HG03175 (cell line): ENCODE measurements at regions not wholly inside any gene's neighbourhood (a gene's known extent, or its start where the extent isn't known, plus 50 kb on each side); places are given as distances from the start of the nearest gene placed in this dataset.

Experiments
- ATAC-seq: cut with Tn5 transposase; IDR thresholded peaks from one replicate; pipeline ENCODE4 v1.9.1; 2021; ENCODE audit warnings: mild to moderate bottlenecking, moderate library complexity; ENCODE audit not compliant: unreplicated experiment

DNA sequence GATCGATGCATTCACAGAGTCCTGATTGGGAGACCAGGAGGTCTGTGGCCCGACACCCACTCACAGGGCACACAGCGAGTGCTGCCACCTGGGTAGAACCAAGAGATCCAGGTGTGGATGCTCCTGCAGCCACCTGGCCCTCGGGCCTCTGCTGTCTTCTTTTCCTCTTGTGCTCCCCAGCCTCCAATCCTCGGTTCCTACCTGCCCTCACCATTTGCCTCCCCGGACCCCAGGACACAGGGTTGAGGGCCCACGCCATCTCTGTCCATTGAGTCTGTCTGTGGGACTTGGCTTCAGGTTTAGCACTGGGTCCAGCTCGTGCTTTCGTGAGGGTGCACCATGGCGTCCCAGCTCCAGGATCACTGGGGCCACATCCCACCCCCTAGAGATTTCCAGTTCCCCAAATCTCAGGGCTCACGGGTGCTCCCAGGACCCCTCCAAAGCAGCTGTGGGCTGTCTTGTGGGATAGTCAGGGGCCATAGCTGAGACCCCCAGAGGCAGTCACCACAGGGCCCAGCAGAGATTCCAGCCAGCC lies 591.1 kb downstream of the BRD1 start:
- ATAC-seq: no peak

DNA sequence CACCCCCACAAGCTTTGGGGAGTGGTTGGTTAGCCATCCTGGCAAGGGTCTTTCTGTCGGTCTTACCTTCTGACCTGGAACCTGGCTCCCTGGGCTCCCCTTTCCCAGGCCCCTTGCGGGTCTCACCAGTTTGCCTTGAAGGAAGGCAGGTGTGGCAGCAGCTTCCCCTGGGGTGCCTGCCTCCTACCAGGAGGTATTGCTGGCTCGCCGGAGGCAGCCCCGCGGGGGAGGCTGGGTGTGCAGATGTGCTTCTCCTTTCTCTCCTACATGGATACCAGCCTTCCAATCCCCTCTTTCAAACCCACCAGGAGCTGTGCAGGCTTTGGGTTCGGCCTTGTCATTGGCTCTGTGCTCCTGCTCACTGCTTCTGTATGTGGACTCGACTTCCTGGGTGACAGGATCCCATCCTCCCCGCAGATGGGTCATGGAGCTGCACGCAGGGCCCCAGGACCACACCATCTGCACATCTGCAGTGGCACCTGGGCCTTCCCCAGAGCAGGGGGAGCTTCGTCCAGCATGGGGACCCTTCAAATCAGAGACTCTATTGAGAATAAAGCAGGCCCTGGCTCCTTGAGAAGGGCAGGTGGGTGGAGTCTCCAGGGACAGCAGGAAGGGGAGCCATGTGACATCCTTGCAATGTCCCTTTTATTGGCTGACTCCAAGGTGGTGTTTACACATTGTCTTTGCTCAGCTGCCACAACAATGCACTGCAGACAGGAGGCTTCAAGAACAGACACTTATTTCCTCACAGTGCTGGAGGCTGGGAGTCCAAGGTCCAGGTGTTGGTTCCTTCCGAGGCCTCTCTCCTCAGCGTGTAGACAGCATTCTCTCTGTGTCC lies 592.0 kb downstream of the BRD1 start:
- ATAC-seq: no peak

DNA sequence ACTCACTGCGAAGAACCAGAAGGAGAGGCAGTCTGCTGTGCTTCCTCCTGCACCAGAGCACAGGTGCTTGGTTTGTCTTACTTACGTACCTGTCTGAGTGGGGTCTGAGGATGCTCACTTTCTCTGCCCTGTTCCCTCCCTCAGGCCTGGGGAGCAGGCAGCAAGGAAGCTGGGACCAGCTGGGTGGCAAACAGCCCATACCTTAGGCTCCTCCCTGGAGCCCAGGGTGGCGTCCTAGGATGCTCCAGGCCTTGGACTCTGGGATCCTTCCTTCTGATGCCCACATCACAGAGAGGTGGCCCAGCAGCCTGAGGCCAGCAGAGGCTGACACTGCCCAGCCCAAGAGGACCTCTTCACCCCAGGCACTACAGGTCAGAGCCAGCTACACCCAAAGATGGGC lies 593.2 kb downstream of the BRD1 start:
- no peak for ATAC-seq

DNA sequence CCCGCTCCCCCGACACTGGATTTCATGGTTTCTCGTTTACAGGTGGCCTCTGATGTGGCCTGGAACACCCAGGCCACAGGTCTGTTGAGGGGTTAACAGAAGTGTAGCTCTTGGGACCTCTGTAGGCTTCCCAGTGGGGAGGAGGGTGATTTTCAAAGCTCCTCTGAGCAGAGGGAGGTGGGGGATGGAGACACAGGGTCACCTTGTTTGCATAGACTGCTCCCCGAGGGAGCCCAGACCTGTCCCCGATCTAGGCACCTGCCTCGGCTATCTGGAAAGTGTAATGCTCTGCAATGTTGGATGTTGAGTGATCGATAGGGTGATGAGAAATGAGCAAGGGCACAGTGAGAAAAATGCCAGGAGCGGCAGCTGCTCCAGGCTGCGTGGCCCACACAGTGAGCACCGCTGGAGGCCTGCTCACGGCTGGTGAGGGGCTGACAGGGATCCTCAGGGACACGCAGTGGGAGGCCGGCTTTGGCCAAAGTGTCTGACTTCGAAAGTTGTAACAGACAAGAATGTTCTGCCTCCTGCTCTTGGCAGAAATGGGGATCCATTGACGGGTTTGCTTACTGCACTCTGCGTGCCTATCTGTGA lies 594.1 kb downstream of the BRD1 start:
- no peak for ATAC-seq

DNA sequence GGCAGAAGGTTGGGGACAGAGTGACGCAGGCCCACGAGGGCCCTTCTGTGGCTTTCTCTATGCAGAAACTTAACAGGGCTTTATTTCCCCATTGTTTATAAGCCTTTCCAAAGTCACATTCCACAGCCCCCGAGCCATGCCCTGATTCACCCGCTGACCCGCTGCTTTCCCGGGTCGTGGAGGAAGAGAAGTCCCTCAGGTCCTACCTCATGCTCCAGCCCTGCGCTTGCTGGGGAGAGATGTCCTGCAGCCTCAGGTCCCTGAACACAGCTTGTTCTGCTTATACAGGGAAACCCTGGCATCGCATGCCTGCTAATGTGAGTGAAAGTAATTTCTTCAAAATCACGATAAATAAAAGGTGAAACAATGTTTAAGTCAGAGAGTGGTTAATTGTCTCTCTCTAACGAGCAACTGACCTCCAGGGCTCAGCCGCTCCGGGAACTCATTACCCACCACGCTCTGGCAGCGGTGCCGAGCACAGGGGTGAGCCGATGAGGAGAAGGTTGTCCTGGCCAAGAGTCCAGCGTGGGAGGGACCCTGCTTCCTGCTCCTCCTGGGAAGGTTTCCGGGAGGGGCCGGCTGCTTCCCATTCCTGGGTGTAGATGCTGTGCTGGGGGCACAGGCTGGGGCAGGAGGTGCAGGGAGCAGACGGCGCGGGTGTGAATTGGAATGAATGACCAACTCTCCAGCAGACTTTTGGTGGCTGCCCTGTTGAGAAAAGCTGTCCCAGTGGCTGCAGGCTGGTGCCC lies 595.2 kb downstream of the BRD1 start:
- ATAC-seq: no peak

DNA sequence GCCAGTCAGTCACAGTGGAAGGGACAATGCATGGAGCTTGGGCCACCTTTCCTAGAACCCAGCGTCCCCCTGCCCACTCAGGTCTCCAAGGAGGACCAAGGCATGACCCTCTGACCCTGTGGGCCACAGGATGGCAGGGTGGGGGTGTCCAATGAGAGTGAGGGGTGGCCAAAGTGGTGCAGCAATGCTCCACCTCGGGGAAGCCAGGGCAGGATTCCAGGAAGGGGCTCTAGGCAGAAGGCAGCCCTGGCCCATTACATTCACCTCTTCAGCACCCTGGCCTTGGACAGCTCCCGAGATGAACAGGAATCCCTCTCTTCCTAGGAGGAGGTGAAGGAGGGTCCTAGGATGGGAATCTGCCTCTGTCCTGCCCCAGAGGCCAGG lies 597.5 kb downstream of the BRD1 start:
- no peak for ATAC-seq

DNA sequence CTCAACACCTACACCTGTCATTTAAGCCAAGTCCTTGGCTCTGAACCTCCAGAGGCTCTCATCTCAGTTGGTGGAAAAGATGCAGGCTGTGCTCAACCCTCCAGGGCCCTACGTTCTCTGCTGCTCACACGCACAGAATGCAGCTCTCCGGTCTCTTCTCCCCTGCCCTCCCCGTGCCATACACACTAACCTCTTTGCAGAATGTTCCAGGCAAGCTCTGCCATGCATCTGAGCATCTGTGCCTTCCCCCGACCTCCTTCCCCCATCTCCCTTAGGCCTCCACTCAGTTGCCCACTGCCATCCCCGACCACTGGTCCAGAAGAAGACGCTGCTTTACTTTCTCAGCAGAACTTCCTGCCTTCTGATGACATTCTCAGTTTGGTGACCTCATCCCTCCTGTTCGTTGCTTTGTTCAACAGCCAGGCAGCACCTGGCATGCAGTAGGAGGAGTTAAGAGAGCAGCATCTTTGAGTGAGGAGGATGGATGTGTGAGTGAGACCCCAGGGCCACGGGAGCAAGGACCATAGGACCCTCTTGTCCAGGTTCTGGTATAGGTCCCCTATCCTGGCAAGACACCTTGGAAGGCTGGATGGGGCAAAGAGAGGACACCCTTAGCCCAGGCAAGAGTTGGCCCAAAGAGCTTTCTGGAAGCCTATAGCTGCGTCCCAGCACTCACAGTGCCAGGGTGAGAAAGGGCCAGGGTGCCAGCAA lies 598.0 kb downstream of the BRD1 start:
- ATAC-seq: no peak

DNA sequence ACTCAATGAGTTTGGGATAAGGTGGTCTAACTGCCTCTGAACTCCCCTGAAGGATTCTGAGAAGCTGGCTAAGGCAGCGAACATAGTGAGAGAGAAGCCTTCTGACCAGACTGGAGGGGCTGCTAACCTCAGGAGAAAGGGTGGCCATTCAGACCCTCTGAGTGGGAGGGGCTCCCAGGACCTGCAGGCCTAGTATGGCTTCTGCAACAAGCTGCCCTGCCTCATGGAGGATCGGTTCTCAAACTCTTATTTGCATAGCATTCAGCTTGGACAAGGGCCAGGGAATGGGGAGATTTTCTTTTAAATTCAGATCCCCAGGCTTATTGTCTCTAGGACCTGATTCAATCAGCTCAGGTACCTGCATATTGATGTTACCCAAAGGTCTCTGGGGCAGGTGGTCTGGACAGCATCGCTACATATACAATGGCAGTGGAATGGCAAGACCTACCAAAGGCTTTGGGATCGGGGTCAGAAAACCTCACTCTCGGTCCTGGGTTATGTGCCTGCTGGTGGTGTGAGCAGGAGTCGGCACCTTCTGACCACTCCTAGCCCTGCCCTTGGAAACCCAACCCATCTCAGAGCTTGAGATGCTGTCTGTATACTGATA lies 599.1 kb downstream of the BRD1 start:
- ATAC-seq: no peak

DNA sequence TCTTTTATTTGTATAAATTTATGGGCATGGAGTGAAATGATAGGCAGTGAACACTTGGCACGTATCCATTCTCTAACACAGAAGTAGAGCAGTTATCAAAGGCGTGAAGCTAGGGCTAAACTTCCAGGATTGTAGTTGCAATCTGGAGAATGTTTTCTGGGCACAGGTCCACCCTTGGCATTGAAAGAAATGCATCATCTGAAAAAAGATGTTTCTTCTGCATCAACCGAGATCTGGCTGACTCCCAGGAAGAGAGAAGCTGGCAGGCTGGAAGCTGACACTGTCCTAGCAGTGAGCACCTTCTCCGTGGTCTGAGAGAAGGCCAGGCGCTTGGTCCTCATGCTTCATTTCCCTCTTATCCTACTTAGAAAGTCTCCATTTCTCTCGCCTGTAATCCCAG lies 600.0 kb downstream of the BRD1 start:
- no peak for ATAC-seq

DNA sequence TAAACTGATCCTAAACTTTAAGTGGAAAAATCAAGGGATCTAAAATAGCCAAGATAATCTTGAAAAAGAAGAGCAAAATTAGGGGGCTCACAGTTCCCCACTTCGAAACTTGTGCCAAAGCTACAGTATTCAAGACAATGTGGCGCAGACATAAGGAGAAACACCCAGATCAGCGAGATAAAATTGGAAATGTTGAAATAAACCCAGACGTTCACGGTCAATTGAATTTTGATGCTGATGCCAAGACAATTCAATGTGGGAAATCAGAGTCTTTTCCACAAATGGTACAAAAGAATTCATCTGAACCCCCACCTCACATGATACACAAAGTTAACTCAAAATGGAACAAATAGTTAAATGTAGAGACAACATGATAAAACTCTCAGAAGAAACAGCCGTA lies 601.6 kb downstream of the BRD1 start:
- ATAC-seq: no peak

DNA sequence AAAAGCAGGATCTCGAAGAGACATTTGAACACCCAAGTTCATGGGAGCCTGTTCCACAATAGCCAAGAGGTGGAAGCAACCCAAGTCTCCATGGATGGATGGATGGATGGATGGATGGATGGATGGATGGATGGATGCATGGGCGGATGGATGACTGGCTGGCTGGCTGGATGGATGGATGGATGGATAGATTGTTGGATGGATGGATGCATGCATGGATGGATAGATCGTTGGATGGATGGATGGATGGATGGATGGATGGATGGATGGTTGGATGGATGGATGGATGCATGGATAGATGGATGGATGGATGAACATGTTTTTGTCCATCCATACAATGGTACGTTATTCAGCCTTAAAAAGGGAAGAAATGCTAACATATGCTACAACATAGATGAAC lies 603.4 kb downstream of the BRD1 start:
- ATAC-seq: no peak

DNA sequence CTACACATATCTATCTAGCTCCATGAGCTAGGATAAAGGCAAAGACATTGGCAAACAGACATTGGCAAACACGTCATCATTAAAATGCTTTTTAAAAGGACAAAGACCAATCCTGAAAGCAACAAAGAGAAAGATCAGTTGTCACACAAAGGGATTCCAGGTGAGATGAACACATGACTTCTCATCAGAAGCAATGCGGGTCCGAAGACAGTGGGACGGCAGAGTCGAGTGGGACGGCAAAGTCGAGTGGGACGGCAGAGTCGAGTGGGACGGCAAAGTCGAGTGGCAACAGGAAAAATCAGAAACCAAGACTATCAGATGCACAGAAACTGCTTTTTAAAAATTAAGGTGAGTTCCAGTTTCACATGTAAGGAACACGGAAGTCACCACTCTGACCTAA lies 609.5 kb downstream of the BRD1 start:
- no peak for ATAC-seq

DNA sequence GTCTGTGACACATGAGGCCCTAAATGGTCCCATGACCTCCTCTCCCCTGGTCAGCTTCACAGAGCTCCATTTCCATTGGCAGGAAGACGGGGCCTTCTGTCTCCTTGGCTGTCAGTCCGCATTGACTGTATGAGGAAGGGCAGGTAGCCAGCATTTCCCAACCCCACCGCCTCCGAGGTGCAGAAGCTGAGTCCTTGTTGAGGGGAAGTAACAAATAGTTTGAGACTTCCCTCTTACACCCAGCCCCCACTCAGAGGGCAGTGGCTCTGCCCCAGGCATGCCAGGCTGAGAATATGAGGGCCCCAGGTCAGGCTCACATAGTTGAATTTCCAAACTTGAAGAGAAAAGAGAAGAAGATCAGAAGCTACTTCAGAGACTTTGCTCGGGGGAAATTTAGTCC lies 611.1 kb downstream of the BRD1 start:
- ATAC-seq: no peak

DNA sequence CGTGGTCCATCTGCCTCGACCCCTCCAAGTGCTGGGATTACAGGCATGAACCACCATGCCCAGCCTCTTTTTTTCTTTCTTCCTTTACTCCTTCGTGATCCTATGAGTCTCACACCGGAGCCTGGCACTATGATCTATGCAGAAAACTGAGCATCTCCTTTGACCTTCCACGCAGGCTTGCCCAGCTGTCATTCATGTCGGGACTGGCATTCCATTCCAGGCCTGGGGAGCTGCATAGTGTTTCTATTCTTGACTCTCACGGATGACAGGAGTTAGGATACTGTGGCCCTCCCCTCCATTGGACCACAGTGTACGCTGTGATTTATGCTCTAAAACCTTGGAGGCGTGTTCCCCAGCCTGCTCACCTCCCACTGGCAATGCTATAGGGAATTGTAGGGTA lies 611.8 kb downstream of the BRD1 start:
- ATAC-seq: no peak

DNA sequence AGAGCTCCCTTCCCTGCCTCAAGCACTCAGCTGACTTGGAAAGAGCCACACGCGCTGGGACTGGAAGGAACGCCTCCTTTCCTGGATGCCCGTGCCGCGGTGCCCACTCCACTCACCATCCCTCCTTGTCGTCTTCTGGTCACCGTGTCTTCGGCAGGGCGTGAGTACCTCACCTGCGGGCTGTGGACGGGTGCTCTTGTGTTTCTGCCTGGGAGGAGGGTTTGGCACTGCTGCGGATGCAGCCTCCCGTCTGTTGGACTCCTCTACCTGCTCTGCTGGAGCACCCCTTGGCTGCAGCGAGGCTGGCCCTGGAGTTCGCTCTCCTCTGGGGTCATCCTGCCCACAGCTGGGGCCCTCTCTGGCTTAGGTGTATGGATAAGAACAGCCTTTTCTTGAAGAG lies 612.7 kb downstream of the BRD1 start:
- no peak for ATAC-seq

DNA sequence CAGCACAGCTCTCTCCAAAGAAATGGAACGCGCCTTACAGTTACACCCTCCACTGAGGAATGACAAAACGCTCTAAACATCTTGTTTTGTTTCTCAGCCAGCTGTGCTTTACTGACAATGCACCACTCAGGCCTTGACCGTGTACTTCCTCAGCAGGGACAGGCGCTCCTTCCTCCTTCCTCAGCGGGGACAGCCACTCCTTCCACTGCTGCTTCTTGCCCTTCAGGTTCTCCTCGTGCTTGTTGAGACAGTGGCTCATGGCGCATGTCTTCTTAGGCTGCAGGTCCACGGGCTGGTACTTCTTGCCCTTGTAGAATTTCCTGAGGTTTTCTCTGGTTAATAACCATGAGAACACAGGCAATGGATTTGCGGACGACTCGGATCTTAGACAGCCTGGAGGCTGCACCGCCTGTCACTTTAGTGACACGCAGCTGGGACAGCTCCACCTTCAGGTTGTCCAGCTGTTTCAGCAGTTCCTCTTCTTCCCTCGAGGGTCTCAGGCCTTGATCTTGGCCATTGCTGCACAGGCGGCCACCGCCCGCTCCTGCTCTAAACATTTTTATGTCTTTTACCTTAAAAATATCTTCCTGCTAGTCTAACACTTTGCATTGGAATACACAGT lies 613.8 kb downstream of the BRD1 start:
- ATAC-seq: no peak

DNA sequence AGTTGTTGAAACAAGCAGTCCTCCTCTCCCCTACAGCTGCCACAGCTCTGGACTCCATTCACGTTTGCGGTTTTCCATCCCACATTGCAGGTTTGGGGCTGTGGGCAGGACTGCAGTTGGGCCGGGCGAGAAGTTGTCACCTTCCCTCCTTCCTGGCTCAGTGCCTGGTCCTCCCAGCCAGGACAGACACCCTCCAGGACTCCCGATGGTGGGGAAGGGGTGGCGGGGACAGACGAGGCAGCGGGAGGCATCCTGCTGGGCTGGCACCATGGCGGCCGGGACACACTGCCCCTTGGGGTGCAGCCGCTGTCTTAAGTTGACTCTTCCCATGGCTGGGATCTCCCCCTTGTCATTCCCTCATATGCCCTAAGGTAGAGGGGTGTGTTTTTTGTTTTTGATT lies 615.2 kb downstream of the BRD1 start:
- ATAC-seq: no peak

DNA sequence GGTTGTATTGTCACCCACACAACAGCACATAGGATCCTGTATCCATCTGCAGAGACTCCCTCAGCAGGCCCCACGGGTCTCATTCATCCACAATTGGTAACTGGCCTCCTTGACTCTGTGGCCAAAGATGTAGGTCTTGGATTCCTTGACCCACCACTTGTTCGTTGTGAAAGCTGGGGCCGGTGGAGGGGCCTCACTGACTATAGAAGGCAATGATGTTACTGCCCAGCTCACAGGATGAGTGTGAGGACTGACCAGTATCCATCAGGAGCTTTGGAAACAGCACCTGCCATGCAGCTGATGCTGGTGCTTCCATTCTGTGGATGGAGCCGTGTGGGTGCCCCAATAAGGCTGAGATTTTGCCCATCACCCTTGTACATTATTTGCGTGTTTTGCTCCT lies 615.7 kb downstream of the BRD1 start:
- ATAC-seq: no peak

DNA sequence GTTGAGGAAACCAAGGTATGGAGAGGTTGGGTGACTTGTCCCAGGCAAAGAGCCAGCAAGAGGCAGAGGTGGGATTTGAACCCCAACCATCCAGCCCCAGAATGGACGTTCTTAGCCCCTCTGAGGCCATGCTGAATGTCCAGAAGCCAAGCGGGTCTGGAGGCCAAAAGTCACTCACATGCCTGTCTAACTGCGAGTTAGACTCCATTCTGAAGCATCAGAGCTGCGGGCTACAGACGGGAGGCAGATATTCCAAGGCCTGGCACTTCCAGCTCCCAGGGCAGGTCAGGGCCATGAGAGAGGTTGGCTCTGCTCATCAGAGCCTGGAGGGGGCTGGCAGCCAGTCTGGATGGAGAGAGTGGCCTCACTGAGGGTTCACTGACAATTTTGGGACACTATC lies 616.5 kb downstream of the BRD1 start:
- no peak for ATAC-seq

DNA sequence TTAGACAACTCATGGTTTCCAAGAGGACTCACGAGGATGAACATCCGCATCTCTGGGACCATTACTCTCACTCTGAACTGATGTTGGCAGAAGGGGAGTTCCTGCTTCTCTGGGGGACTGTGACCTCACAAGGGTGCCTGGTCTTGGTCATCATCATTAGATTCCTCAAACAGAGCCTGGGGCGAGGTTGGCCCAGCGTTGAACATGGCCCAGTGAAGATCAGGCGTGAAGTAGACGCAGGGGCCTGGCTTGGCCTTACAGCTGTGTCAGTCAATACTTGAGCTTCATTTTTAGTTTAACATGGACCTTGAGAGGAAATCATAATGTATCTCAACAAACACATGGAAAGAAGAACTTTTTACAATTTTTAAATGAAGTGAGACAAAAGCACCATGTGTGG lies 617.1 kb downstream of the BRD1 start:
- ATAC-seq: no peak
